ENCODE measurements at regions not wholly inside any gene's neighbourhood (a gene's known extent, or its start where the extent isn't known, plus 50 kb on each side); places are given as distances from the start of the nearest gene placed in this dataset.

GRCh38 chr2:114352988-114353387 is 89.5 kb upstream of the DPP10 start:
- TF ChIP-seq POLR2A (IDR thresholded peaks at IDR 0.05; ENCODE audit: low read depth, low read length) (no peak), TAF1 (IDR thresholded peaks at IDR 0.05; ENCODE audit: borderline replicate concordance, low read depth, low read length) (no peak)

Measured in GM12892 (cell line).